ENCODE measurements at regions not wholly inside any gene's neighbourhood (a gene's known extent, or its start where the extent isn't known, plus 50 kb on each side); places are given as distances from the start of the nearest gene placed in this dataset.

DNA sequence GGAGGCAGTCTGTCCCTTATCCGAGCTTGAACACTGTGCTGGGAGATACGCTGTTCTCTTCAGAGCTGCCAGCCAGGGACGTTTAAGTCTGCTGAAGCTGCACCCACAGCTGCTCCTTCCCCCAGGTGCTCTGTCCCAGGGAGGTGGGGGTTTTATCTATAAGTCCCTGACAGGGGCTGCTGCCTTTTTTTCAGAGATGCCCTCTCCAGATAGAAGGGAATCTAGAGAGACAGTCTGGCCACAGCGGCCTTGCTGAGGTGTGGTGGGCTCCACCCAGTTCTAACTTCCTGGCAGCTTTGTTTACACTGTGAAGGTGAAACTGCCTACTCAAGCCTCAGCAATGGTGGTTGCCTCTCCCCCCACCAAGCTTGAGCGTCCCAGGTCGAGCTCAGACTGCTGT, 319.9 kb upstream of the GRM7 start (continued):
- TF ChIP-seq CUX1 (CRISPR knock-in tag; IDR thresholded peaks at IDR 0.05), result no peak
- no peak for TF ChIP-seq ZBTB33 (CRISPR knock-in tag; IDR thresholded peaks at IDR 0.05)
- TF ChIP-seq NFYB (IDR thresholded peaks at IDR 0.05; ENCODE audit: extremely low read depth, insufficient read length), result no peak
- TF ChIP-seq ZNF280A (IDR thresholded peaks at IDR 0.05; ENCODE audit: low read depth, partially characterized antibody), result no peak
- TF ChIP-seq SOX6 (IDR thresholded peaks at IDR 0.05), result peak; percentile 74
- no peak for TF ChIP-seq ZNF444 (CRISPR knock-in tag; IDR thresholded peaks at IDR 0.05)
- no peak for TF ChIP-seq KLF10 (CRISPR knock-in tag; IDR thresholded peaks at IDR 0.05)
- no peak for TF ChIP-seq BCOR (IDR thresholded peaks at IDR 0.05)
- peak; percentile 87 for TF ChIP-seq ZNF384 (IDR thresholded peaks at IDR 0.05; ENCODE audit: low read depth, low read length)
- TF ChIP-seq TAF1 (IDR thresholded peaks at IDR 0.05; ENCODE audit: control insufficient read depth, extremely low read depth, insufficient read depth, low read length, severe bottlenecking), result peak; percentile 24
- TF ChIP-seq BRF1 (IDR thresholded peaks at IDR 0.05; ENCODE audit: borderline replicate concordance, extremely low read depth, insufficient read length), result no peak
- TF ChIP-seq NRF1 (conservative IDR thresholded peaks at IDR 0.05 in 1 of 2, IDR thresholded peaks at IDR 0.05 in 1 of 2), result no peak
- TF ChIP-seq, protein P1, sequence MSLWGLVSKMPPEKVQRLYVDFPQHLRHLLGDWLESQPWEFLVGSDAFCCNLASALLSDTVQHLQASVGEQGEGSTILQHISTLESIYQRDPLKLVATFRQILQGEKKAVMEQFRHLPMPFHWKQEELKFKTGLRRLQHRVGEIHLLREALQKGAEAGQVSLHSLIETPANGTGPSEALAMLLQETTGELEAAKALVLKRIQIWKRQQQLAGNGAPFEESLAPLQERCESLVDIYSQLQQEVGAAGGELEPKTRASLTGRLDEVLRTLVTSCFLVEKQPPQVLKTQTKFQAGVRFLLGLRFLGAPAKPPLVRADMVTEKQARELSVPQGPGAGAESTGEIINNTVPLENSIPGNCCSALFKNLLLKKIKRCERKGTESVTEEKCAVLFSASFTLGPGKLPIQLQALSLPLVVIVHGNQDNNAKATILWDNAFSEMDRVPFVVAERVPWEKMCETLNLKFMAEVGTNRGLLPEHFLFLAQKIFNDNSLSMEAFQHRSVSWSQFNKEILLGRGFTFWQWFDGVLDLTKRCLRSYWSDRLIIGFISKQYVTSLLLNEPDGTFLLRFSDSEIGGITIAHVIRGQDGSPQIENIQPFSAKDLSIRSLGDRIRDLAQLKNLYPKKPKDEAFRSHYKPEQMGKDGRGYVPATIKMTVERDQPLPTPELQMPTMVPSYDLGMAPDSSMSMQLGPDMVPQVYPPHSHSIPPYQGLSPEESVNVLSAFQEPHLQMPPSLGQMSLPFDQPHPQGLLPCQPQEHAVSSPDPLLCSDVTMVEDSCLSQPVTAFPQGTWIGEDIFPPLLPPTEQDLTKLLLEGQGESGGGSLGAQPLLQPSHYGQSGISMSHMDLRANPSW (CRISPR knock-in tag; IDR thresholded peaks at IDR 0.05), result no peak
- TF ChIP-seq HDAC1 (IDR thresholded peaks at IDR 0.05), result 0 out of 4 replicates have a peak, but pooled peaks of 1 of the 2 experiments have one; percentile 19
- TF ChIP-seq ZNF217 (CRISPR knock-in tag; IDR thresholded peaks at IDR 0.05), result no peak
